GM23338 (cell line): ENCODE measurements at regions not wholly inside any gene's neighbourhood (a gene's known extent, or its start where the extent isn't known, plus 50 kb on each side); places are given as distances from the start of the nearest gene placed in this dataset.
"Not testable (repeated sequence)": the region's sequence is repeated elsewhere in the genome, so short reads cannot be mapped to it uniquely, and the experiment has no call there.

ENCODE experiments used
- ATAC-seq: fragments of 200-7000 bp; cut with Tn5 transposase; 3 replicates; pipeline ENCODE4 v1.9.1; 2020
- DNase-seq: peaks from one replicate; pipeline ENCODE4 v3.0.0-alpha.2; 2015; ENCODE audit warnings: low spot score
- H2AFZ ChIP-seq: fragments of 200-600 bp; sonication (generic); 2 replicates; pipeline ENCODE4 v1.8.0; 2016; ENCODE audit warnings: antibody characterized with exemption, mild to moderate bottlenecking, moderate library complexity
- H3F3A ChIP-seq: fragments of 200-600 bp; sonication (generic); replicated peaks from 2 replicates; pipeline ENCODE4 v1.8.0; 2017; ENCODE audit warnings: antibody characterized with exemption, mixed run types, low read depth
- H3K27ac ChIP-seq: fragments of 200-600 bp; sonication (generic); 2 replicates; pipeline ENCODE4 v1.6.1; 2016; ENCODE audit warnings: low read depth
- H3K27me3 ChIP-seq: fragments of 200-600 bp; sonication (generic); 2 replicates; pipeline ENCODE4 v1.8.0; 2016; ENCODE audit warnings: mild to moderate bottlenecking, mixed run types, moderate library complexity; ENCODE audit not compliant: insufficient read depth
- H3K36me3 ChIP-seq: fragments of 200-600 bp; sonication (generic); 2 replicates; pipeline ENCODE4 v1.8.0; 2016; ENCODE audit warnings: mild to moderate bottlenecking; ENCODE audit not compliant: insufficient read depth
- H3K4me1 ChIP-seq: fragments of 200-600 bp; sonication (generic); 2 replicates; pipeline ENCODE4 v1.8.0; 2016; ENCODE audit warnings: mild to moderate bottlenecking, moderate library complexity; ENCODE audit not compliant: insufficient read depth
- H3K4me2 ChIP-seq: fragments of 200-600 bp; sonication (generic); 2 replicates; pipeline ENCODE4 v1.7.1; 2017; ENCODE audit warnings: mixed run types
- H3K4me3 ChIP-seq: fragments of 200-600 bp; sonication (generic); 2 replicates; pipeline ENCODE4 v1.6.1; 2016; ENCODE audit warnings: mixed run types
- H3K79me2 ChIP-seq: fragments of 200-600 bp; sonication (generic); replicated peaks from 2 replicates; pipeline ENCODE4 v1.8.0; 2017; ENCODE audit warnings: mild to moderate bottlenecking; ENCODE audit not compliant: insufficient read depth
- H3K9me2 ChIP-seq: fragments of 200-600 bp; sonication (generic); 2 replicates; pipeline ENCODE4 v1.8.0; 2017; ENCODE audit not compliant: insufficient read depth
- H4K20me1 ChIP-seq: fragments of 200-600 bp; sonication (generic); replicated peaks from 2 replicates; pipeline ENCODE4 v1.8.0; 2017; ENCODE audit warnings: mild to moderate bottlenecking; ENCODE audit not compliant: insufficient read depth
- H3K27ac Mint-ChIP-seq: 2 replicates; pipeline ENCODE4 v1.8.0; 2020; ENCODE audit warnings: inconsistent platforms, mild to moderate bottlenecking, moderate library complexity, mixed read lengths
- H3K27me3 Mint-ChIP-seq: 3 replicates; pipeline ENCODE4 v1.8.0; 2022; ENCODE audit warnings: low read depth, mild to moderate bottlenecking, moderate library complexity, mixed read lengths, inconsistent platforms; ENCODE audit not compliant: insufficient read depth, poor library complexity
- H3K36me3 Mint-ChIP-seq: 3 replicates; pipeline ENCODE4 v1.8.0; 2021; ENCODE audit warnings: low read depth, mild to moderate bottlenecking, inconsistent platforms, moderate library complexity, mixed read lengths
- H3K4me1 Mint-ChIP-seq: 3 replicates; pipeline ENCODE4 v1.8.0; 2020; ENCODE audit warnings: mild to moderate bottlenecking, inconsistent platforms, mixed read lengths
- H3K4me3 Mint-ChIP-seq: 3 replicates; pipeline ENCODE4 v1.8.0; 2021; ENCODE audit warnings: moderate library complexity, mild to moderate bottlenecking, inconsistent platforms, mixed read lengths
- H3K9me3 Mint-ChIP-seq: 3 replicates; pipeline ENCODE4 v1.8.0; 2020; ENCODE audit warnings: moderate library complexity, mild to moderate bottlenecking, inconsistent platforms, mixed read lengths
- CREB1 ChIP-seq: fragments of 250-450 bp; sonication (Bioruptor Pico); IDR thresholded peaks from 2 replicates; pipeline ENCODE4 v1.5.0; 2020; ENCODE audit warnings: low read depth, mild to moderate bottlenecking, moderate library complexity
- EZH2phosphoT487 ChIP-seq: fragments of 200-600 bp; sonication (generic); IDR thresholded peaks from one replicate; pipeline ENCODE4 v1.8.1; 2018; ENCODE audit warnings: antibody characterized with exemption; ENCODE audit not compliant: unreplicated experiment
- JUNB ChIP-seq: IDR thresholded peaks from one replicate; pipeline ENCODE4 v1.6.1; 2016; ENCODE audit warnings: antibody characterized with exemption; ENCODE audit not compliant: unreplicated experiment
- NANOG ChIP-seq: IDR thresholded peaks from 2 replicates; pipeline ENCODE4 v1.6.1; 2016; ENCODE audit warnings: antibody characterized with exemption, borderline replicate concordance
- REST ChIP-seq: IDR thresholded peaks from one replicate; pipeline ENCODE4 v1.6.1; 2018; ENCODE audit warnings: antibody characterized with exemption; ENCODE audit not compliant: unreplicated experiment
- ZNF331 ChIP-seq: fragments of 250-450 bp; sonication (Bioruptor Pico); IDR thresholded peaks from 2 replicates; pipeline ENCODE4 v1.5.0; 2020; ENCODE audit warnings: low read depth, mild to moderate bottlenecking, moderate library complexity
- TF ChIP-seq, protein P1 (sequence below): IDR thresholded peaks from 2 replicates; pipeline ENCODE4 v1.6.1; 2016; ENCODE audit warnings: antibody characterized with exemption
- TF ChIP-seq, protein P2 (sequence below), 2 experiments: fragments of 200-600 bp in 1 of 2; sonication (generic) in 1 of 2; conservative IDR thresholded peaks; 2 replicates each; pipeline versions ENCODE4 v1.5.1 to v1.6.1; 2016 to 2017; ENCODE audit warnings: antibody characterized with exemption in 2 of 2, low read depth in 2 of 2, mild to moderate bottlenecking in 2 of 2, moderate library complexity in 1 of 2

DNA sequence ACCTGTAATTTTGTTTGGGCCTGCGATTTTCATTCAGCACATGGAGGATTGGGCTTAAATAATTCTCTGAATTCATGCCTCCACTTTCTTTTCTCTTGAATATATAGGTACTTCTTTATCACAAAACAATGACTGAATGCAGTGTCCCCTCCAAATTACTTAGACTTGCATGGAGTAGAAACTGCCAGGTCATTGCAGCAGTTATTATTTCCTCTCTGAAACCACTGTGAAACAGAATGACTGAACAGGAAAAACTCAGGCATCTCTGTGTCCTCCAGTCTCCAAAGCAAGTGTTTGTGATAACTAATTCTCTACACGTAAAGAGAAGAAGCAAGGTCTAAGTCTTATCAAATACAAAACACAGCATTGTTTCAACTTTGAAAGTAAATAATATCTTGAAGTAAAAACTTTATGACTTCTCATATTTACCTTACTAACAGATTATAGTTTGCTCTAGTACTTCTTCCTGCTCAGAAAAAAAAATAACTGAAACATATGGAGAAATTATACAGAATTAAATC, 144.5 kb upstream of the DIAPH2 start (continued):
- TF ChIP-seq REST (no peak), JUNB (no peak), ZNF331 (no peak), CREB1 (CRISPR knock-in tag) (no peak), EZH2phosphoT487 (no peak), NANOG (no peak)
- TF ChIP-seq, protein P1, sequence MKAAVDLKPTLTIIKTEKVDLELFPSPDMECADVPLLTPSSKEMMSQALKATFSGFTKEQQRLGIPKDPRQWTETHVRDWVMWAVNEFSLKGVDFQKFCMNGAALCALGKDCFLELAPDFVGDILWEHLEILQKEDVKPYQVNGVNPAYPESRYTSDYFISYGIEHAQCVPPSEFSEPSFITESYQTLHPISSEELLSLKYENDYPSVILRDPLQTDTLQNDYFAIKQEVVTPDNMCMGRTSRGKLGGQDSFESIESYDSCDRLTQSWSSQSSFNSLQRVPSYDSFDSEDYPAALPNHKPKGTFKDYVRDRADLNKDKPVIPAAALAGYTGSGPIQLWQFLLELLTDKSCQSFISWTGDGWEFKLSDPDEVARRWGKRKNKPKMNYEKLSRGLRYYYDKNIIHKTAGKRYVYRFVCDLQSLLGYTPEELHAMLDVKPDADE: no peak

DNA sequence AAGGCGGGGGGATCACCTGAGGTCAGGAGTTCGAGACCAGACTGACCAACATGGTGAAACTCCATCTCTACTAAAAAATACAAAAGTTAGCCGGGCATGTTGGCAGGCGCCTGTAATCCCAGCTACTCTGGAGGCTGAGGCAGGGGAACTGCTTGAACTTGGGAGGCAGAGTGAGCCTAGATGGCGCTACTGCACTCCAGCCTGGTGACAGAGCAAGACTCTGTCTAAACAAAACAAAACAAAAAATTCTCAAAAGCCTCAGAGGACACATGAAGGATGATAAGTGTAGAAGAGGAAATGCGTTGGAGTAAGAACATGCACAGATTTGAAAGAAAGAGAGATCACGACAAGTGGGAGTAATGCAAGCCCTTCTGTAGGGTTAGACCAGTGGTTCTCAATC, 138.4 kb upstream of the DIAPH2 start:
- not testable (repeated sequence) for H3K27ac Mint-ChIP-seq, H3K4me1 ChIP-seq, H3K36me3 ChIP-seq, H3K4me3 ChIP-seq, H3K27me3 ChIP-seq, H3K4me2 ChIP-seq, H4K20me1 ChIP-seq, H3K4me1 Mint-ChIP-seq, H3K9me3 Mint-ChIP-seq, H2AFZ ChIP-seq, H3F3A ChIP-seq, H3K79me2 ChIP-seq, H3K9me2 ChIP-seq, H3K36me3 Mint-ChIP-seq, H3K4me3 Mint-ChIP-seq, H3K27me3 Mint-ChIP-seq, H3K27ac ChIP-seq
- ATAC-seq (peak; percentile 65), DNase-seq (peak; percentile 18)
- TF ChIP-seq, protein P2, sequence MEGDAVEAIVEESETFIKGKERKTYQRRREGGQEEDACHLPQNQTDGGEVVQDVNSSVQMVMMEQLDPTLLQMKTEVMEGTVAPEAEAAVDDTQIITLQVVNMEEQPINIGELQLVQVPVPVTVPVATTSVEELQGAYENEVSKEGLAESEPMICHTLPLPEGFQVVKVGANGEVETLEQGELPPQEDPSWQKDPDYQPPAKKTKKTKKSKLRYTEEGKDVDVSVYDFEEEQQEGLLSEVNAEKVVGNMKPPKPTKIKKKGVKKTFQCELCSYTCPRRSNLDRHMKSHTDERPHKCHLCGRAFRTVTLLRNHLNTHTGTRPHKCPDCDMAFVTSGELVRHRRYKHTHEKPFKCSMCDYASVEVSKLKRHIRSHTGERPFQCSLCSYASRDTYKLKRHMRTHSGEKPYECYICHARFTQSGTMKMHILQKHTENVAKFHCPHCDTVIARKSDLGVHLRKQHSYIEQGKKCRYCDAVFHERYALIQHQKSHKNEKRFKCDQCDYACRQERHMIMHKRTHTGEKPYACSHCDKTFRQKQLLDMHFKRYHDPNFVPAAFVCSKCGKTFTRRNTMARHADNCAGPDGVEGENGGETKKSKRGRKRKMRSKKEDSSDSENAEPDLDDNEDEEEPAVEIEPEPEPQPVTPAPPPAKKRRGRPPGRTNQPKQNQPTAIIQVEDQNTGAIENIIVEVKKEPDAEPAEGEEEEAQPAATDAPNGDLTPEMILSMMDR (conservative IDR thresholded peaks at IDR 0.05; ENCODE audit: low read depth in 2 of 2): peak; percentile 55 to 62
